SK-N-SH (cell line): ENCODE measurements at regions not wholly inside any gene's neighbourhood (a gene's known extent, or its start where the extent isn't known, plus 50 kb on each side); places are given as distances from the start of the nearest gene placed in this dataset.

Source experiments
- CTCF ChIA-PET: fragments of 300-600, 350-600 bp; formaldehyde crosslinking; extraction: SDS; loops from one replicate; lab custom pipeline; 2021; lab: Yijun Ruan, JAX
- POLR2A ChIA-PET: fragments of 350-600 bp; sonication (Branson Sonifier 250); formaldehyde crosslinking; extraction: SDS; loops from one replicate; lab custom pipeline; 2020; ENCODE audit warnings: antibody characterized with exemption, inconsistent platforms; lab: Yijun Ruan, JAX
- DNase-seq: peaks from one replicate; pipeline ENCODE4 v3.0.0; 2012
- H2AFZ ChIP-seq: fragments of 200-600 bp; sonication (generic); 2 replicates; pipeline ENCODE4 v1.8.1; 2016; ENCODE audit warnings: antibody characterized with exemption, mild to moderate bottlenecking, low read depth
- H3F3A ChIP-seq: fragments of 200-600 bp; sonication (generic); replicated peaks from 2 replicates; pipeline ENCODE3; 2016; ENCODE audit warnings: antibody characterized with exemption, mild to moderate bottlenecking; ENCODE audit not compliant: insufficient read depth
- H3K27ac ChIP-seq, 2 experiments: fragments of 200-500 bp in 1 of 2; fragments of 200-600 bp in 1 of 2; sonication (Bioruptor generic) in 1 of 2; sonication (generic), shearing (Covaris generic) in 1 of 2; 2 replicates each; pipeline versions ENCODE4 v1.5.1 to v1.6.1; 2014 to 2016; ENCODE audit warnings: low read depth in 2 of 2, inconsistent platforms in 1 of 2, low read length in 1 of 2, mild to moderate bottlenecking in 1 of 2, mixed read lengths in 1 of 2
- H3K27me3 ChIP-seq: fragments of 200-600 bp; sonication (generic), shearing (Covaris generic); 2 replicates; pipeline ENCODE4 v1.6.1; 2016; ENCODE audit warnings: mixed run types; ENCODE audit not compliant: insufficient read depth
- H3K36me3 ChIP-seq, 2 experiments: fragments of 200-500 bp in 1 of 2; fragments of 200-600 bp in 1 of 2; sonication (Bioruptor generic) in 1 of 2; sonication (generic) in 1 of 2; replicated peaks in 1 of 2; 2 replicates each; pipeline versions ENCODE3 to v1.5.1; 2014 to 2016; ENCODE audit warnings: low read length in 1 of 2, mild to moderate bottlenecking in 1 of 2; ENCODE audit not compliant: insufficient read depth in 2 of 2, control insufficient read depth in 1 of 2
- H3K4me1 ChIP-seq, 2 experiments: fragments of 200-500 bp in 1 of 2; fragments of 200-600 bp in 1 of 2; sonication (Bioruptor generic) in 1 of 2; sonication (generic), shearing (Covaris generic) in 1 of 2; 2 replicates each; pipeline versions ENCODE4 v1.5.1 to v1.6.1; 2014 to 2016; ENCODE audit warnings: low read depth in 1 of 2, low read length in 1 of 2, mixed run types in 1 of 2; ENCODE audit not compliant: insufficient read depth in 2 of 2, control insufficient read depth in 1 of 2
- H3K4me2 ChIP-seq: fragments of 200-600 bp; sonication (generic), shearing (Covaris generic); 2 replicates; pipeline ENCODE4 v1.6.1; 2017; ENCODE audit warnings: mixed run types
- H3K4me3 ChIP-seq, 2 experiments: fragments of 200-500 bp in 1 of 2; fragments of 200-600 bp in 1 of 2; sonication (Bioruptor generic) in 1 of 2; sonication (generic), shearing (Covaris generic) in 1 of 2; 2 replicates each; pipeline versions ENCODE4 v1.5.1 to v1.8.1; 2014 to 2016; ENCODE audit warnings: low read depth in 2 of 2, inconsistent platforms in 1 of 2, low read length in 1 of 2, mild to moderate bottlenecking in 1 of 2, mixed read lengths in 1 of 2, moderate library complexity in 1 of 2
- H3K79me2 ChIP-seq: fragments of 200-600 bp; sonication (generic); 2 replicates; pipeline ENCODE4 v1.8.1; 2017; ENCODE audit warnings: mild to moderate bottlenecking; ENCODE audit not compliant: insufficient read depth
- H3K9ac ChIP-seq: fragments of 200-600 bp; sonication (generic); 2 replicates; pipeline ENCODE4 v1.6.1; 2017; ENCODE audit warnings: mixed run types
- H3K9me2 ChIP-seq: fragments of 200-600 bp; sonication (generic); 2 replicates; pipeline ENCODE4 v1.6.1; 2017; ENCODE audit warnings: mixed run types
- H3K9me3 ChIP-seq: fragments of 200-600 bp; sonication (generic); 2 replicates; pipeline ENCODE4 v1.6.1; 2017; ENCODE audit warnings: mixed run types, mild to moderate bottlenecking, moderate library complexity
- H4K20me1 ChIP-seq: fragments of 200-600 bp; sonication (generic); 2 replicates; pipeline ENCODE4 v1.6.1; 2017; ENCODE audit warnings: mild to moderate bottlenecking, mixed run types; ENCODE audit not compliant: insufficient read depth
- ELF1 ChIP-seq: IDR thresholded peaks from 2 replicates; pipeline ENCODE4 v1.4.0; 2012
- EP300 ChIP-seq, 2 experiments: IDR thresholded peaks; 2 replicates each; pipeline versions ENCODE4 v1.4.0 to v1.6.1; 2012; ENCODE audit warnings: borderline replicate concordance in 1 of 2, low read depth in 1 of 2, low read length in 1 of 2
- FOXJ3 ChIP-seq: sonication (generic); formaldehyde crosslinking; IDR thresholded peaks from 2 replicates; pipeline ENCODE4 v1.5.1; 2020; ENCODE audit warnings: mild to moderate bottlenecking, missing genetic modification reagents
- FOXM1 ChIP-seq: IDR thresholded peaks from 2 replicates; pipeline ENCODE4 v1.4.0; 2012; ENCODE audit warnings: low read depth, mild to moderate bottlenecking
- GABPA ChIP-seq: IDR thresholded peaks from 2 replicates; pipeline ENCODE4 v1.4.0; 2012; ENCODE audit warnings: low read depth, mild to moderate bottlenecking
- GATA2 ChIP-seq: sonication (generic); formaldehyde crosslinking; IDR thresholded peaks from 2 replicates; pipeline ENCODE4 v1.5.0; 2020; ENCODE audit warnings: mild to moderate bottlenecking, missing genetic modification reagents
- JUND ChIP-seq: IDR thresholded peaks from 2 replicates; pipeline ENCODE4 v1.4.0; 2012
- NFIC ChIP-seq: IDR thresholded peaks from 2 replicates; pipeline ENCODE4 v1.4.0; 2012; ENCODE audit warnings: borderline replicate concordance
- RCOR1 ChIP-seq: fragments of 150-350 bp; IDR thresholded peaks from 2 replicates; pipeline ENCODE4 v1.6.1; 2017; ENCODE audit warnings: antibody characterized with exemption, low read length
- RFX5 ChIP-seq: IDR thresholded peaks from 2 replicates; pipeline ENCODE4 v1.6.1; 2012; ENCODE audit warnings: mild to moderate bottlenecking, improper control_type of control experiment, low read length
- RXRA ChIP-seq: IDR thresholded peaks from 2 replicates; pipeline ENCODE4 v1.4.0; 2012; ENCODE audit warnings: low read depth, mild to moderate bottlenecking, borderline replicate concordance
- TAF1 ChIP-seq: IDR thresholded peaks from 2 replicates; pipeline ENCODE4 v1.6.1; 2012; ENCODE audit warnings: low read depth, mild to moderate bottlenecking, low read length, moderate library complexity, borderline replicate concordance
- TCF12 ChIP-seq: IDR thresholded peaks from 2 replicates; pipeline ENCODE4 v1.4.0; 2012
- TEAD4 ChIP-seq: IDR thresholded peaks from 2 replicates; pipeline ENCODE4 v1.4.0; 2012; ENCODE audit warnings: mild to moderate bottlenecking, borderline replicate concordance; ENCODE audit not compliant: insufficient read depth
- YY1 ChIP-seq: IDR thresholded peaks from 2 replicates; pipeline ENCODE4 v1.4.0; 2012; ENCODE audit warnings: low read depth, mild to moderate bottlenecking
- WGBS: methylation state at CpG from one replicate; pipeline ENCODE4 v1.1.6; 2017; ENCODE audit warnings: low lambda C conversion rate; 5-methylcytosine and 5-hydroxymethylcytosine counted together
- TF ChIP-seq, protein P1 (sequence below): fragments of 200-600 bp; sonication (generic); IDR thresholded peaks from 2 replicates; pipeline ENCODE4 v1.6.1; 2017; ENCODE audit warnings: antibody characterized with exemption, mild to moderate bottlenecking, moderate library complexity
- TF ChIP-seq, protein P2 (sequence below): IDR thresholded peaks from 2 replicates; pipeline ENCODE4; 2012
- TF ChIP-seq, protein P3 (sequence below): IDR thresholded peaks from 2 replicates; pipeline ENCODE4 v1.4.0; 2012; ENCODE audit warnings: low read depth
- TF ChIP-seq, protein P4 (sequence below): IDR thresholded peaks from 2 replicates; pipeline ENCODE4 v1.4.0; 2012; ENCODE audit warnings: low read depth, borderline replicate concordance

DNA sequence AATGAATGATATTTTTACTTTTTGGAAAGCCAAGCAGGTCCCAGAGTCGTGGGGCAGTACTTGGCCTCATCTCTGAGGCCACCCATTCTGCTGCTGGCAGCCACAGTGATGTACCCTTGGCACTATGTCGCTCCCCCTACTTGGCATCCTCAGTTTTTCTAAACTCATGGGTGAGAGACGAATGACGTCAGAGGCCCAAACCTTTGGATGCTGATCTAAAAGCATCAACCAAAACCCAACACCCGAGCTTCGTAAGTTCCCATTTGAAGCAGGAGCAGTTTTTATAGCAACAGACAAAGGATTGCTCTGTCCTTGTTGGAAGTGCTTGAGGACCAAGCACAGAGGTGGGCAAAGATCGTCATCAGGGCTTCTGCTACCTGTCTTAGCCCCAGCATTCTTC, 212.9 kb downstream of the PAX1 start:
- no peaks in the 10 kb centered on the region; the same call in 1 of the 2 replicates for H3K79me2 ChIP-seq
- TF ChIP-seq EP300 (IDR thresholded peaks at IDR 0.05; ENCODE audit: borderline replicate concordance in 1 of 2, low read depth in 1 of 2, low read length in 1 of 2), result no peak
- TF ChIP-seq, protein P1, sequence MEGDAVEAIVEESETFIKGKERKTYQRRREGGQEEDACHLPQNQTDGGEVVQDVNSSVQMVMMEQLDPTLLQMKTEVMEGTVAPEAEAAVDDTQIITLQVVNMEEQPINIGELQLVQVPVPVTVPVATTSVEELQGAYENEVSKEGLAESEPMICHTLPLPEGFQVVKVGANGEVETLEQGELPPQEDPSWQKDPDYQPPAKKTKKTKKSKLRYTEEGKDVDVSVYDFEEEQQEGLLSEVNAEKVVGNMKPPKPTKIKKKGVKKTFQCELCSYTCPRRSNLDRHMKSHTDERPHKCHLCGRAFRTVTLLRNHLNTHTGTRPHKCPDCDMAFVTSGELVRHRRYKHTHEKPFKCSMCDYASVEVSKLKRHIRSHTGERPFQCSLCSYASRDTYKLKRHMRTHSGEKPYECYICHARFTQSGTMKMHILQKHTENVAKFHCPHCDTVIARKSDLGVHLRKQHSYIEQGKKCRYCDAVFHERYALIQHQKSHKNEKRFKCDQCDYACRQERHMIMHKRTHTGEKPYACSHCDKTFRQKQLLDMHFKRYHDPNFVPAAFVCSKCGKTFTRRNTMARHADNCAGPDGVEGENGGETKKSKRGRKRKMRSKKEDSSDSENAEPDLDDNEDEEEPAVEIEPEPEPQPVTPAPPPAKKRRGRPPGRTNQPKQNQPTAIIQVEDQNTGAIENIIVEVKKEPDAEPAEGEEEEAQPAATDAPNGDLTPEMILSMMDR, result no peak
- no peak for TF ChIP-seq FOXJ3 (CRISPR knock-in tag)
- TF ChIP-seq, protein P2, sequence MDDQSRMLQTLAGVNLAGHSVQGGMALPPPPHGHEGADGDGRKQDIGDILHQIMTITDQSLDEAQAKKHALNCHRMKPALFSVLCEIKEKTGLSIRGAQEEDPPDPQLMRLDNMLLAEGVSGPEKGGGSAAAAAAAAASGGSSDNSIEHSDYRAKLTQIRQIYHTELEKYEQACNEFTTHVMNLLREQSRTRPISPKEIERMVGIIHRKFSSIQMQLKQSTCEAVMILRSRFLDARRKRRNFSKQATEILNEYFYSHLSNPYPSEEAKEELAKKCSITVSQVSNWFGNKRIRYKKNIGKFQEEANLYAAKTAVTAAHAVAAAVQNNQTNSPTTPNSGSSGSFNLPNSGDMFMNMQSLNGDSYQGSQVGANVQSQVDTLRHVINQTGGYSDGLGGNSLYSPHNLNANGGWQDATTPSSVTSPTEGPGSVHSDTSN, result no peak
- no peak for TF ChIP-seq TEAD4
- no peak for TF ChIP-seq TCF12
- TF ChIP-seq TAF1, result no peak
- TF ChIP-seq RCOR1, result no peak
- no peak for TF ChIP-seq GATA2 (CRISPR knock-in tag)
- TF ChIP-seq, protein P3, sequence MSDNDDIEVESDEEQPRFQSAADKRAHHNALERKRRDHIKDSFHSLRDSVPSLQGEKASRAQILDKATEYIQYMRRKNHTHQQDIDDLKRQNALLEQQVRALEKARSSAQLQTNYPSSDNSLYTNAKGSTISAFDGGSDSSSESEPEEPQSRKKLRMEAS, result no peak
- TF ChIP-seq ELF1, result no peak
- TF ChIP-seq RXRA, result no peak
- TF ChIP-seq RFX5, result no peak
- TF ChIP-seq GABPA, result no peak
- TF ChIP-seq, all 33 proteins: peak for 0
- no peaks in the 10 kb centered on the region for H3F3A ChIP-seq
- no peaks in the 10 kb centered on the region for H3K4me1 ChIP-seq
- H2AFZ ChIP-seq, result no peak overlapping the region
- H3K9me2 ChIP-seq, result no peaks in the 10 kb centered on the region
- no peaks in the 10 kb centered on the region for H3K27me3 ChIP-seq
- H3K9ac ChIP-seq, result no peak overlapping the region
- H3K4me2 ChIP-seq, result no peak overlapping the region
- H3K27ac ChIP-seq, result no peak overlapping the region
- POLR2A ChIA-PET, result no interaction called here
- CTCF ChIA-PET, result no interaction called here
- 1% methylated on average over 7 of the region's 7 CpGs for WGBS
- H3K36me3 ChIP-seq, result no peaks in the 10 kb centered on the region
- no peak overlapping the region for H3K4me3 ChIP-seq
- no peak for DNase-seq
- no peaks in the 10 kb centered on the region for H4K20me1 ChIP-seq
- no peaks in the 10 kb centered on the region for H3K9me3 ChIP-seq

DNA sequence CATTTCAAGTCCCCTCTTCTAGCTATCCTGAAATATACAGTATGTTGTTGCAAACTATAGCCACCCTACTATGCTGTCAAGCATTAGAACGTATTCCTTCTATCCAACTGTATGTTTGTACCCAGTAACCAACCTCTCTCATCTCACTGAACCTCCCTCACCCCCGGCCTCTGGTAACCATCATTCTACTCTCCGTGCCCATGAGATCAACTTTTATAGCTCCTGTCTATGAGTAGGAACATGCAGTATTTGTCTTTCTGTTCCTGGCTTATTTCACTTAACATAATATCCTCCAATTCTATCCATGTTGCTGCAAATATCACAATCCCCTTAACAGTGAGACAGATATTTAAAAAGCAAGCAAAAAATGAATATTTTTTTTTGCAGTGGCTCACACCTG, 196.9 kb downstream of the PAX1 start:
- Histone ChIP-seq H3K27ac (no peak overlapping the region), H3K27me3 (no peaks in the 10 kb centered on the region), H3K9ac (no peak overlapping the region), H3K79me2 (no peaks in the 10 kb centered on the region), H2AFZ (no peak overlapping the region), H3K4me2 (no peak overlapping the region), H3K4me3 (no peak overlapping the region), H3F3A (no peaks in the 10 kb centered on the region), H3K36me3 (no peaks in the 10 kb centered on the region), H3K9me2 (no peaks in the 10 kb centered on the region), H3K9me3 (no peaks in the 10 kb centered on the region), H4K20me1 (no peaks in the 10 kb centered on the region), H3K4me1 (no peaks in the 10 kb centered on the region)
- CTCF ChIA-PET, result no interaction called here
- 3% methylated on average over 3 of the region's 3 CpGs for WGBS
- TF ChIP-seq NFIC, result no peak
- TF ChIP-seq, protein P4, sequence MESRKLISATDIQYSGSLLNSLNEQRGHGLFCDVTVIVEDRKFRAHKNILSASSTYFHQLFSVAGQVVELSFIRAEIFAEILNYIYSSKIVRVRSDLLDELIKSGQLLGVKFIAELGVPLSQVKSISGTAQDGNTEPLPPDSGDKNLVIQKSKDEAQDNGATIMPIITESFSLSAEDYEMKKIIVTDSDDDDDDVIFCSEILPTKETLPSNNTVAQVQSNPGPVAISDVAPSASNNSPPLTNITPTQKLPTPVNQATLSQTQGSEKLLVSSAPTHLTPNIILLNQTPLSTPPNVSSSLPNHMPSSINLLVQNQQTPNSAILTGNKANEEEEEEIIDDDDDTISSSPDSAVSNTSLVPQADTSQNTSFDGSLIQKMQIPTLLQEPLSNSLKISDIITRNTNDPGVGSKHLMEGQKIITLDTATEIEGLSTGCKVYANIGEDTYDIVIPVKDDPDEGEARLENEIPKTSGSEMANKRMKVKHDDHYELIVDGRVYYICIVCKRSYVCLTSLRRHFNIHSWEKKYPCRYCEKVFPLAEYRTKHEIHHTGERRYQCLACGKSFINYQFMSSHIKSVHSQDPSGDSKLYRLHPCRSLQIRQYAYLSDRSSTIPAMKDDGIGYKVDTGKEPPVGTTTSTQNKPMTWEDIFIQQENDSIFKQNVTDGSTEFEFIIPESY, result no peak
- no peak for TF ChIP-seq YY1
- no peak for TF ChIP-seq FOXM1
- no peak for TF ChIP-seq RFX5
- TF ChIP-seq GABPA, result no peak
- TF ChIP-seq, protein P2, result no peak
- TF ChIP-seq ELF1, result no peak
- TF ChIP-seq JUND, result no peak
- no peak for TF ChIP-seq RCOR1
- no peak for DNase-seq
- POLR2A ChIA-PET, result no interaction called here
